ENCODE measurements at regions not wholly inside any gene's neighbourhood (a gene's known extent, or its start where the extent isn't known, plus 50 kb on each side); places are given as distances from the start of the nearest gene placed in this dataset.
A peak's percentile ranks its signal among the peaks of the same experiment; 100 is the strongest.

DNA sequence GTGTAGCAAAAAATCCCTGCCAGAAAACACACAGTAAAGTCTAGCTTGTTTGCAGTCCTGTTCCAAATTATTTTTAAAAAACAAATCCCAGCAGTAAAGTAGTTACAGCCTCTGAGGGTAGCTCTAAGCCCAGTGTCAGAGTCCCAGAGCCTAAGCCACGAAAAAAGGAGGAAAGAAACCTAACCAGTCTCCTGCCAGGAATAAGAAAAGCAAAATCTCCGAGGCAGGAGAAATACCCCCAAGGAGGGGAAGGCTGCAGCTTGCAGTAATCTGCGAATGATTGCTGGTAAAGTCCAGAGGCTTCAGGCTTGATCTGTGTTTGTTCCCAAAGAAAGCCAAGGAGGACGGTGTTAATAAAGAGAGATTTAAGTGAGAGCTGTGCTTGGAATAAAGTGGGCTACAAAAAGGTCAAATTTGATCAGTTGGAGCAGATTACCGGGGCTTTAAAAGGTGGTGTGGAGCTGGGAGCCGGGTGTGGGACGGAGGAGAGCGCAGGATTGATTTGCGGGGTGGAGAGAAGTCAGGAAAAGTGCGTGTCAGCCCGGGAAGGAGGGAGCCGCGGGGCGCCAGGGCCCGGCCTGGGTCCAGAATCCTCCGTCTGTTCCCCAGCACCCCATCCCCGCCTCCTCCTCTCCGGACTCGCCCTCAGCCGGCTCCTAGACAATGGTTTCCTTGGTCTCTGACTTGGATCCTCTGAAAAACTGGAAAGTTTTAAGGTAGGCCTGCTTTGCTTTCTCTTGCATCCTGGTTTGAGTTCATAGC lies 219.4 kb upstream of the CELF2 start:
- FAIRE-seq, result no peak
- Histone ChIP-seq H4K20me1 (ENCODE audit: insufficient read depth, low read length) (no peaks in the 10 kb centered on the region), H2AFZ (ENCODE audit: low read depth, low read length) (peak overlapping the region; percentile 33), H3K9ac (ENCODE audit: low read length) (peak overlapping the region; percentile 66), H3K4me1 (ENCODE audit: insufficient read depth, low read length) (peaks cover 44% of the 10 kb centered on the region), H3K9me3 (ENCODE audit: insufficient read depth, low read depth, low read length) (no peaks in the 10 kb centered on the region), H3K36me3 (ENCODE audit: insufficient read depth, low read length) (no peaks in the 10 kb centered on the region), H3K27me3 (ENCODE audit: insufficient read depth, low read length) (peaks cover 4% of the 10 kb centered on the region), H3K4me2 (ENCODE audit: low read length) (peak overlapping the region; percentile 45), H3K27ac (ENCODE audit: low read depth, low read length) (peak overlapping the region; percentile 57), H3K79me2 (ENCODE audit: insufficient read depth, low read length) (no peaks in the 10 kb centered on the region), H3K4me3 (ENCODE audit: insufficient read depth, low read depth, low read length) (no peak overlapping the region)
- TF ChIP-seq EZH2 (IDR thresholded peaks at IDR 0.05; ENCODE audit: insufficient read depth, low read length), result no peak
- TF ChIP-seq, protein P1, sequence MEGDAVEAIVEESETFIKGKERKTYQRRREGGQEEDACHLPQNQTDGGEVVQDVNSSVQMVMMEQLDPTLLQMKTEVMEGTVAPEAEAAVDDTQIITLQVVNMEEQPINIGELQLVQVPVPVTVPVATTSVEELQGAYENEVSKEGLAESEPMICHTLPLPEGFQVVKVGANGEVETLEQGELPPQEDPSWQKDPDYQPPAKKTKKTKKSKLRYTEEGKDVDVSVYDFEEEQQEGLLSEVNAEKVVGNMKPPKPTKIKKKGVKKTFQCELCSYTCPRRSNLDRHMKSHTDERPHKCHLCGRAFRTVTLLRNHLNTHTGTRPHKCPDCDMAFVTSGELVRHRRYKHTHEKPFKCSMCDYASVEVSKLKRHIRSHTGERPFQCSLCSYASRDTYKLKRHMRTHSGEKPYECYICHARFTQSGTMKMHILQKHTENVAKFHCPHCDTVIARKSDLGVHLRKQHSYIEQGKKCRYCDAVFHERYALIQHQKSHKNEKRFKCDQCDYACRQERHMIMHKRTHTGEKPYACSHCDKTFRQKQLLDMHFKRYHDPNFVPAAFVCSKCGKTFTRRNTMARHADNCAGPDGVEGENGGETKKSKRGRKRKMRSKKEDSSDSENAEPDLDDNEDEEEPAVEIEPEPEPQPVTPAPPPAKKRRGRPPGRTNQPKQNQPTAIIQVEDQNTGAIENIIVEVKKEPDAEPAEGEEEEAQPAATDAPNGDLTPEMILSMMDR (IDR thresholded peaks at IDR 0.05; ENCODE audit: insufficient read depth, low read depth, low read length), result no peak
- peaks cover 40% of the 10 kb centered on the region for H3K4me1 Mint-ChIP-seq (ENCODE audit: low read depth, unreplicated experiment)
- no peaks in the 10 kb centered on the region for H3K36me3 Mint-ChIP-seq (ENCODE audit: low read depth, unreplicated experiment)
- peak overlapping the region; percentile 80 for H3K27ac Mint-ChIP-seq (ENCODE audit: unreplicated experiment)
- peaks cover 2% of the 10 kb centered on the region for H3K9me3 Mint-ChIP-seq (ENCODE audit: unreplicated experiment)
- DNase-seq (ENCODE audit: low read depth), result no peak
- H3K27me3 Mint-ChIP-seq (ENCODE audit: low read depth, unreplicated experiment), result no peaks in the 10 kb centered on the region
- H3K4me3 Mint-ChIP-seq (ENCODE audit: unreplicated experiment), result peak overlapping the region; percentile 56

DNA sequence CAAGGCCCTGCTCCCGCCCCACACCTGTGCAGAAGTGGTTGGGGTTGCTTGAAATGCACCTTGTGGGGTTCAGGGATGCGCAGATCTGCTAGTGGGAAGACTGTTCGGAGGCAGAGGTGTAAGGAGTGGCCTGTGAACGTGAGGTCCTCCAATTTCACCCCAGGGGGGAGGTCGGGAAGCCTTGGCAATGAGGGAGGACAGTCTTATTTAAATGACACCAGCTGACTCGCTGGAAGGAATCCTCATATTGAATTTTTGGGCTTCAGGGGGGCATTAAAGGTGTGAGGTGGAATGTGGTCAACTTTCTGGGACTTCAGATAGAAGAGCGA lies 218.8 kb upstream of the CELF2 start:
- Histone ChIP-seq H3K4me2 (ENCODE audit: low read length) (peak overlapping the region; percentile 45), H3K4me3 (ENCODE audit: insufficient read depth, low read depth, low read length) (no peak overlapping the region), H3K36me3 (ENCODE audit: insufficient read depth, low read length) (no peaks in the 10 kb centered on the region), H3K4me1 (ENCODE audit: insufficient read depth, low read length) (peaks cover 39% of the 10 kb centered on the region), H3K9me3 (ENCODE audit: insufficient read depth, low read depth, low read length) (no peaks in the 10 kb centered on the region), H2AFZ (ENCODE audit: low read depth, low read length) (peak overlapping the region; percentile 33), H4K20me1 (ENCODE audit: insufficient read depth, low read length) (no peaks in the 10 kb centered on the region), H3K9ac (ENCODE audit: low read length) (peak overlapping the region; percentile 66), H3K27ac (ENCODE audit: low read depth, low read length) (no peak overlapping the region), H3K27me3 (ENCODE audit: insufficient read depth, low read length) (peaks cover 4% of the 10 kb centered on the region), H3K79me2 (ENCODE audit: insufficient read depth, low read length) (no peaks in the 10 kb centered on the region)
- peak overlapping the region; percentile 43 for H3K27ac Mint-ChIP-seq (ENCODE audit: unreplicated experiment)
- no peak for TF ChIP-seq EZH2 (IDR thresholded peaks at IDR 0.05; ENCODE audit: insufficient read depth, low read length)
- H3K9me3 Mint-ChIP-seq (ENCODE audit: unreplicated experiment), result peaks cover 2% of the 10 kb centered on the region
- H3K4me3 Mint-ChIP-seq (ENCODE audit: unreplicated experiment), result peak overlapping the region; percentile 52
- H3K36me3 Mint-ChIP-seq (ENCODE audit: low read depth, unreplicated experiment), result no peaks in the 10 kb centered on the region
- H3K4me1 Mint-ChIP-seq (ENCODE audit: low read depth, unreplicated experiment), result peaks cover 38% of the 10 kb centered on the region
- H3K27me3 Mint-ChIP-seq (ENCODE audit: low read depth, unreplicated experiment), result no peaks in the 10 kb centered on the region
- FAIRE-seq (no peak), DNase-seq (ENCODE audit: low read depth) (no peak)

DNA sequence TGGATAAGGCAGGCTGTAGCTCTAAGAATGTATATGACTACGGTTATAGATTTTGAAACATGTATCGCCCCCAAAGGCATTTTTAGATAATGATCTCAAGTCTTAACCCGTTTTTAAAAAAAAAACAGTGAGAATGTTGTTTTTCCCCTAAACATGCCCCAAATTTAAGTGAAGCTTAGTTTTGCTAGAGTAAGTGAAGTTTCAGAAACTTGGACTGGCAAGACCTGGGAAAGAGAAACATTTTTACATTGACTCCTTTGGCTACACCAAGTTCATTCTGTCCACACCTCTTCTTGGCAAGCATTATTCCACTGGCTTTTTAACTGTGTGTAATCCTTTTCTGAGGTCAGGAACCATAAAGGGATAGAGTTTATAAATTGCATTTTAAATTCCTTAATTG lies 216.7 kb upstream of the CELF2 start:
- Histone ChIP-seq H3K27me3 (ENCODE audit: insufficient read depth, low read length) (peaks cover 4% of the 10 kb centered on the region), H3K79me2 (ENCODE audit: insufficient read depth, low read length) (no peaks in the 10 kb centered on the region), H3K4me3 (ENCODE audit: insufficient read depth, low read depth, low read length) (no peak overlapping the region), H4K20me1 (ENCODE audit: insufficient read depth, low read length) (no peaks in the 10 kb centered on the region), H3K9ac (ENCODE audit: low read length) (no peak overlapping the region), H3K4me1 (ENCODE audit: insufficient read depth, low read length) (peaks cover 34% of the 10 kb centered on the region), H3K9me3 (ENCODE audit: insufficient read depth, low read depth, low read length) (no peaks in the 10 kb centered on the region), H3K27ac (ENCODE audit: low read depth, low read length) (no peak overlapping the region), H2AFZ (ENCODE audit: low read depth, low read length) (no peak overlapping the region), H3K4me2 (ENCODE audit: low read length) (no peak overlapping the region), H3K36me3 (ENCODE audit: insufficient read depth, low read length) (no peaks in the 10 kb centered on the region)
- Mint-ChIP-seq H3K4me3 (ENCODE audit: unreplicated experiment) (no peak overlapping the region), H3K27ac (ENCODE audit: unreplicated experiment) (no peak overlapping the region), H3K27me3 (ENCODE audit: low read depth, unreplicated experiment) (no peaks in the 10 kb centered on the region), H3K4me1 (ENCODE audit: low read depth, unreplicated experiment) (peaks cover 38% of the 10 kb centered on the region), H3K9me3 (ENCODE audit: unreplicated experiment) (peaks cover 2% of the 10 kb centered on the region), H3K36me3 (ENCODE audit: low read depth, unreplicated experiment) (no peaks in the 10 kb centered on the region)
- TF ChIP-seq, protein P1 (IDR thresholded peaks at IDR 0.05; ENCODE audit: insufficient read depth, low read depth, low read length), result no peak
- TF ChIP-seq EZH2 (IDR thresholded peaks at IDR 0.05; ENCODE audit: insufficient read depth, low read length), result no peak
- no peak for FAIRE-seq
- DNase-seq (ENCODE audit: low read depth), result no peak
